ENCODE measurements at regions not wholly inside any gene's neighbourhood (a gene's known extent, or its start where the extent isn't known, plus 50 kb on each side); places are given as distances from the start of the nearest gene placed in this dataset.
A peak's percentile ranks its signal among the peaks of the same experiment; 100 is the strongest.

DNA sequence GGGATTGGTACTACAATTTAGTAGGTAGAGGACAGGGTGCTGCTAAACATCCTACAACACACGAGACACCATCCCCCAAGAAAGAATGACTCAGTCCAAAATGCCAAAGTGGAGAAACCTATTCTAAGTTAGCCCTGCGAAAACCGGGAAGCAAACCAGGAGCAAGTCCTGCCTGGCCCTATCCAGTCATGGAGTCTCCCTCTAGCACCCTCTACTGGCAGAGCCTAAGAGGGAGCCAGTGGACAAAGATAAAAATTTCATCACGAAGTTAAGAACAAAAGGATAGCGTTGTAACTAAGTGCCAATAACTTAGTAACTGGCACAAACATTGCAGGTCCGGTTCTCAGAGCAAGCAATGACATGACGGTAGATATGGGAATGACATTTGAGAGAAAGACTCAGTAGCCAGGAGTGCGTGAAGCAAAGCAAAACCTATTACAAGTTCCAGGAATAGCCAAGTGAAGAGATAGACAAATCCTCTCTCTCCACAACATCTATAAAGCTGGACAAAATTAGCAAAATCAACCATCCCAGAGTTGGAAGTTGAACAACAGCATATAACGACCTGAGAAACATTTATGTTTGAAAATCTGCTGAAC is 383.5 kb downstream of the OMA1 start:
- DNase-seq (ENCODE audit: low read depth) = peak; percentile 72
- no peak overlapping the region for H3K4me3 ChIP-seq (ENCODE audit: control insufficient read depth, low read depth, low read length)
- TF ChIP-seq, protein P1, sequence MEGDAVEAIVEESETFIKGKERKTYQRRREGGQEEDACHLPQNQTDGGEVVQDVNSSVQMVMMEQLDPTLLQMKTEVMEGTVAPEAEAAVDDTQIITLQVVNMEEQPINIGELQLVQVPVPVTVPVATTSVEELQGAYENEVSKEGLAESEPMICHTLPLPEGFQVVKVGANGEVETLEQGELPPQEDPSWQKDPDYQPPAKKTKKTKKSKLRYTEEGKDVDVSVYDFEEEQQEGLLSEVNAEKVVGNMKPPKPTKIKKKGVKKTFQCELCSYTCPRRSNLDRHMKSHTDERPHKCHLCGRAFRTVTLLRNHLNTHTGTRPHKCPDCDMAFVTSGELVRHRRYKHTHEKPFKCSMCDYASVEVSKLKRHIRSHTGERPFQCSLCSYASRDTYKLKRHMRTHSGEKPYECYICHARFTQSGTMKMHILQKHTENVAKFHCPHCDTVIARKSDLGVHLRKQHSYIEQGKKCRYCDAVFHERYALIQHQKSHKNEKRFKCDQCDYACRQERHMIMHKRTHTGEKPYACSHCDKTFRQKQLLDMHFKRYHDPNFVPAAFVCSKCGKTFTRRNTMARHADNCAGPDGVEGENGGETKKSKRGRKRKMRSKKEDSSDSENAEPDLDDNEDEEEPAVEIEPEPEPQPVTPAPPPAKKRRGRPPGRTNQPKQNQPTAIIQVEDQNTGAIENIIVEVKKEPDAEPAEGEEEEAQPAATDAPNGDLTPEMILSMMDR (conservative IDR thresholded peaks at IDR 0.05; ENCODE audit: control insufficient read depth, insufficient read depth, low read depth, low read length) = peak; percentile 97

DNA sequence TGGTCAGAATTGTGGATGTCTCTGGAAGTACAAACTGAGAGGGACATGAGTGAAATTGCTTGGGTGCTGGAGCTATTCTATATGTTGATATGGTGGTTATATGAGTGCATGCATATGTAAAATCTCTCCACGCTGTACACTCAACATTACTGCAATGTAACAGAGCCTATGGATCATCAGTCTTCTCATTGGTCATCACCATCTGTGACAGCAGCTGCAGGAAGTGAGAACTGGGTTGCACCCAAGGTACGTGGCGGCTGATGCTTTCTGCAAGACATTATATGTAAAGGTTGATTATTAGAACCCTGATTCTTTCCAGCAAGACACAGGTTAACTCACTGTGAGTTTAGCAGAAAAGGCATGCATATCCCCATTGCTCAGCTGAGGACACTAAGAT is 387.1 kb downstream of the OMA1 start:
- TF ChIP-seq, protein P1 (conservative IDR thresholded peaks at IDR 0.05; ENCODE audit: control insufficient read depth, insufficient read depth, low read depth, low read length) = no peak
- no peak for DNase-seq (ENCODE audit: low read depth)
- no peak overlapping the region for H3K4me3 ChIP-seq (ENCODE audit: control insufficient read depth, low read depth, low read length)

DNA sequence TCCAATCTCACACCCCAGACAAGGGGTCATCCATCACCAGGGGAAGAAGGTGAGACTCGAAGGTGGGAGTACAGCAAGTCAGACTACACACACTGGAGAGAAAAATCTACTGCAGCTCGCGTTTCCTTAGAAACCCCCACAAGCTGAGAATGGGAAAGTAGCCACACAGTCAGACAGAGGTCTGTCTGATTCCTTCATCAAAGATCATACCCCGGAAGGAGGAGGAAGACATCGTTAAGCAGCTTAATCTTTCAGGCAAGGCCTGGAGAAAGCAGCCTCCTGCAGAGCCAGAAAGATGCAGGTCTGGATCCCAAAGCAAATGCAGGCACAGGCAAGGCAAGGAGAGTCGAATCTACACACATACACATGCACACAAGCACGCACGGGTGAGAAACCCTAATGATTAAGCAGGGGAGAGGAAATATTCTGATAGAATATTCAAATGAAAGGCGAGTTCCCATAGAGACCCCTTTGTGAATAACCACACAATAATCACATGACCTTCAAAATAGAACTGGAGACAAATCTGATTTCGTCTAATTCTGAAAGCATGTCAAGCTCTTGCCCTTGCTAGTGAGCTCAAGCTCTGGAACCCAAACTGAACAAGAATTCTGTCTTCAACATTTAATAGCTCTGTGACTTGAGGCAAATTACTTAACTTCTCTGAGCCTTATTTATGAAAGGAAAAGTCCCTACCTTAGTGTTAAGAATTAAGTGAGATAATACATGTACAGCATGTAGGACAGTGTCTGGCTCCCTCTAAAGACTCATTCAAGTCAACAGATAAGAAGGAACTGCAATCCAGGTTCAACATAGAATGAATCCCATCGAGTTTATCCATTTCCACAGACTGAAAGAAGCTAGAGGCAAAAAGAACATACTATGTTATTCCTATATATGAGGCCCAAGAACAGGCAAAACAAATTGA is 387.8 kb downstream of the OMA1 start:
- no peak overlapping the region for H3K4me3 ChIP-seq (ENCODE audit: control insufficient read depth, low read depth, low read length)
- TF ChIP-seq, protein P1 (conservative IDR thresholded peaks at IDR 0.05; ENCODE audit: control insufficient read depth, insufficient read depth, low read depth, low read length) = no peak
- DNase-seq (ENCODE audit: low read depth) = no peak

DNA sequence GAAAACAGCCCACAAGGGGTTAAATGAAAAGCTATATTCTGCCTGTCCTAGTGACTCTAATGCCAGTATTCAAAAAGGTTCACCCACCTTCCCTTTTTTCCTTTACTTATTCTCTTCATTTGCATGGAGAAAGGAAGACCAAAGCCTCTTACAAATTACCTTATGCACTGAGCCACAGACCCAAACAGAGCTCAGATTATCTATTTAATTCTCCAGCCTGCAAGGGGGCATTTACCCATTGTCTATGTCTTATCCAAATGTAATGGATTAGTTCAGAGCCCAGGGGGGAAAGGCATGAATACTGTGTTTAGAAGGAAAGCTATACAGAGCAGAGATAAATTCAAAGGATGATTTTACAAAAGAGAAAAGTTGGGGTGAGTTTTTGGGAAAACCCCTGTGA is 388.5 kb downstream of the OMA1 start:
- no peak overlapping the region for H3K4me3 ChIP-seq (ENCODE audit: control insufficient read depth, low read depth, low read length)
- no peak for DNase-seq (ENCODE audit: low read depth)
- TF ChIP-seq, protein P1 (conservative IDR thresholded peaks at IDR 0.05; ENCODE audit: control insufficient read depth, insufficient read depth, low read depth, low read length) = no peak

DNA sequence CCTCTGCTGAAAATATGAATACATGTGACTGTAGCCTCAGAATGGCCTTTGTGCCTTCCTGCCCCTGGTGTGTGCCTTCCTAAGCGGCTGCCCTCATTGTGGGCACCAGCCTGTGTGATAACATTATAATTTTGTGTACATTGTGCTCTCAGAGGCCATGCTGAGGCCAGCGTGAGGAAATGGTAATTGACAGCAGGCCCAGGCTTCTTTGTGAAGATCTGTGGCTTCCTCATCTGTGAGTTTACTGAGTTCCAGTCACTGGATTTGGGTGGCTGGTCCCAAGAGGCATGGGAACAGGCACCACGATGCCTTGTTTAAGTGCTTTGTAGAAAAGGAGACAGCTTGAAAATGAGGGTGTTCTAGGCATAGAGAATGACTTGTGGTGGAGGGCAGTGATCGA is 389.3 kb downstream of the OMA1 start:
- DNase-seq (ENCODE audit: low read depth) = no peak
- no peak overlapping the region for H3K4me3 ChIP-seq (ENCODE audit: control insufficient read depth, low read depth, low read length)
- TF ChIP-seq, protein P1 (conservative IDR thresholded peaks at IDR 0.05; ENCODE audit: control insufficient read depth, insufficient read depth, low read depth, low read length) = no peak

DNA sequence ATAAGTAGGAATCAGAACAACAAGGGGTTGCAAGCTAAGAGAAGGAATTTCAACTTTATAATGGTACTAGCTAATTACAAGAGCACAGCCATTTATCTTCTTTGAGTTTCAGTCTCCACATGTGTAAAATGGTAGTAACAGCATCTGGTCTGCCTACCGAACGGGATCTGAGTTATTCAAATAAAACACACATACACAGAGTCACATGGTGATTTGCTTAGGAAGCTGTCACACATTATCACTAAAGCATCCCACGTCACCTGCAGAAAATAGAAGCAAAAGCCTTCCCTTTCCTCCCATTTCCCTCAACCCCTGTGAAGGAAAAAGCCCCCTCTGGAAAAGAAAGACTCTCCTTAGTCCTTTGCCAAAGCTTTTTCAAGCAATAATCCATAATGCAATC is 389.7 kb downstream of the OMA1 start:
- DNase-seq (ENCODE audit: low read depth) = no peak
- no peak overlapping the region for H3K4me3 ChIP-seq (ENCODE audit: control insufficient read depth, low read depth, low read length)
- TF ChIP-seq, protein P1 (conservative IDR thresholded peaks at IDR 0.05; ENCODE audit: control insufficient read depth, insufficient read depth, low read depth, low read length) = no peak

Measured in fibroblast of mammary gland (primary cell).